ENCODE measurements at regions not wholly inside any gene's neighbourhood (a gene's known extent, or its start where the extent isn't known, plus 50 kb on each side); places are given as distances from the start of the nearest gene placed in this dataset.

GRCh38 chr22:47259990-47260389 lies 497.5 kb downstream of the TBC1D22A start:
- FAIRE-seq: no peak

- FAIRE-seq: no peak
Measured at GRCh38 chr22:47259049-47259448, 496.6 kb downstream of the TBC1D22A start.

DNA sequence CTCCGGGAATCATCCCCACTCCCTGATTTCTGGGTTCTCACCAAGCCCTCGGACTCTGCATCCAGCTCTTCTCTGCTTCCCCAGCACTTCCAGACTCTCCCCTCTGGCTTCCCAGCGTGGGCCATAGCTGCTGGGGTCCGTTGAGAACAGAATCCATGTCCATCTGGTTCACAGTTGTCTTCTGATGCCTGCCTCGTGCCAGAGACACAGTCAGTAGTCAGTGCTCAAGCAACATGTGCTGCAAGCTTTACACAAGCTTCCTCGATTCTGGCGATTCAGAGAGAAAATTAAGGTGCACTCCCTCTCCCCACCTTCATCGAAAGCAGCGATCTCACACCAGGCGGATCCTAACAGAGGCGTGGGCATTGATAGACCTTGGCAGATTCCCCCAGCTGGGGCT lies 495.5 kb downstream of the TBC1D22A start:
- FAIRE-seq: no peak

GRCh38 chr22:47257566-47257965 lies 495.1 kb downstream of the TBC1D22A start:
- no peak for FAIRE-seq

DNA sequence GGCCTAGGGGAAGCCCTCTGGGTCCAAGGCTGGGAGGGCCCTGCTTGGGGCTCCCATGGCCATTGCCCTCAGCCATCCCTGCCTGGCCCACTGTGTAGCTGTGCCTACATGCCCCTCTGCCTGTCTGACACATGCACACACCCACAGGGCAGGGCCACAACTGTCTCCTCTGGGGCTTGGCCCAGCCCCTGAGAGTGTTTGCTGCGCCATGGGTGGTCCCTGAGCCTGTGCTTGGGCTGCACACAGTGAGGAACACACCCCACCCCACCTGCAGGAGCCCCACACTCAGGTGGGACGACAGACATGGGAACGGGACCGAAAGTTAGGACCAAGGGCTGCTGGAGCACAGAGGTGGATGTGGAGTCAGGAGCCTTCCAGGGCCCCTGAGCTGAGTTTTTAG lies 489.5 kb downstream of the TBC1D22A start:
- FAIRE-seq: no peak

- no peak for FAIRE-seq
Measured at GRCh38 chr22:47250995-47251765, 488.7 kb downstream of the TBC1D22A start.

GRCh38 chr22:47249370-47249928 lies 487.0 kb downstream of the TBC1D22A start:
- no peak for FAIRE-seq

DNA sequence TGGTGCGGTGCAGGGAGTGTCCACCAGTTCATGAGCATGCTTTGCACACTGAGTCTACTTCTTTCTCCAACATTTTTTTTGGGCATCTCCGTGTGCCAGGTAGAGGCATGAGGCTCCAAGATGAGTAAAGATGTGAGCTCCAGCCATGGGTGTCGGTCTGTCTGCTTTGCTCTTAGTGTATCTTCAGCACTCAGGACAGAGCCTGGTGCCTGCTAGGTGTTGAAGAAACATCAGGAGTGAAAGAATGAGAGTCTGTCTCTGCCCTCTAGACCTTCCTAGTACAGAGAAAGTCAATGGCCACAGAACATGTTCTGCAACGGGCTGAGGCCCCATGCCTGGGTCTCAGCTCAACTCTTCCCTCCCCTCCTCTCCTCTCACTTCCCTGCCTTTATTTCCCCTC lies 486.5 kb downstream of the TBC1D22A start:
- FAIRE-seq: no peak

DNA sequence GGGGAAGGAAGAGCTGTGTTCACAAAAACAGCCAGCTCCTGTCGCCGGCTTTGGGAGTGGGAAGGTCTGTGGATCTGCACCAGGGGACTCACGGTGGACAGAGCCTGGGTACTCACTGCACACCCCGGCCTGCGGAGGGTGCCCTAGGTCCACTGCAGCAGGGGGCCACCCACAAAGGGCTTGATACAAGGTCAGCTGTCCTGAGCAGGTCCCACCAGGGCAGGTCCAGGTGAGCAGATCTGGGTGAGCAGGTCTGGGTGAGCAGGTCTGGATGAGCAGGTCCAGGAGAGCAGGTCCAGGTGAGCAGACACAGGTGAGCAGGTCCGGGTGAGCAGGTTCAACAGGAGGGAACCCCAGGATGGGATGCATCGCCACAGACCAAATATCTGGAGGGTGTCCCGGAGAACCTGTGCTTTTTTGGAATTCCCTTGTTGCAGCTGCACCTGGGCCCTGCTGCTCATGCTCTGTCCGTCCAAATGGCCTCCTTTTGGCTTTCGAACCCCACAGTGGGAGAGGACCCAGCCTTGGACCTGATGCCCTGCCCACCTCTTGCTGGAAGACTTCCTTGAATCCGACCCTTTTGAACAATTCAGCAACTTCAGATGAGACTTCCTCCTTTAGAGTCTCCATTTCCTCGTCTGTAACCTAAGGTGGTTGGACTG lies 485.3 kb downstream of the TBC1D22A start:
- no peak for FAIRE-seq

DNA sequence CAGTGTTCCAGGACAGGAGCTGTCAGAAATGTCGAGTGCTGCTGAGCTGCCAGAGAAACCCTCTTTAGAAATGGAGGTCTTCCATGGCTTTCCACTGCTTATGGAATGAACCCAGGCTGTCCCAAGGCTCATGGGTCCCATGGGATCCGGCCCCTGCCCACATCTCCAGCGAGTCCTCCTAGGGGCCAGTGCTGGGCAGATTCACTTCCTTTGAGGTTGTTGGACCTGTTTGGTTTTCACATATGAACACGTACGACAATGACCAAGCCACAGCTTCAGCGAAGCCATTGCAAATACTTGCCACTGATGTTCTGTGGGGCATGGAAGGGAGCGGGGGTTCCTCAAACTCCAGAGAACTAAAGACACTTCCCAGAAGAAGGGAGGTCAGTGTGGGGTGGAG lies 483.3 kb downstream of the TBC1D22A start:
- FAIRE-seq: no peak

DNA sequence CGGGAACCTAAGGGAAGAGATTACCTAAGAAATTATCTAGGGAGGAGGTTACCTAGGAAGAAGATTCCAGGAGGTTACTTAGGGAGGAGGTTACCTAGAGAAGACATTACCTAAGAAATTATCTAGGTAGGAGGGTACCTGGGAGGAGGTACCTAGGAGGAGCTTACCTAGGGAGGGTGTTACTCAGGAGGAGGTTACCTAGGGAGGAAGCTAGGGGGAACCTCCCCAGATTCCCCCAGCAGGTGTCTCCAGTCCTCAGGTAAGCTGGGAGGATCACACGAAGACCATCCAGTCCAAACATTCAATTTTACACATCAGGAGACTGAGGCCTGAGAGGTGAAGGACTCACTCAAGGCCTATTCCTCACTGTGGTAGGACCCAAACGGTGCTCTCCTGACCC lies 482.8 kb downstream of the TBC1D22A start:
- no peak for FAIRE-seq

- FAIRE-seq: no peak
Measured at GRCh38 chr22:47240116-47240515, 477.7 kb downstream of the TBC1D22A start.

- FAIRE-seq: no peak
Measured at GRCh38 chr22:47239474-47239860, 477.0 kb downstream of the TBC1D22A start.

DNA sequence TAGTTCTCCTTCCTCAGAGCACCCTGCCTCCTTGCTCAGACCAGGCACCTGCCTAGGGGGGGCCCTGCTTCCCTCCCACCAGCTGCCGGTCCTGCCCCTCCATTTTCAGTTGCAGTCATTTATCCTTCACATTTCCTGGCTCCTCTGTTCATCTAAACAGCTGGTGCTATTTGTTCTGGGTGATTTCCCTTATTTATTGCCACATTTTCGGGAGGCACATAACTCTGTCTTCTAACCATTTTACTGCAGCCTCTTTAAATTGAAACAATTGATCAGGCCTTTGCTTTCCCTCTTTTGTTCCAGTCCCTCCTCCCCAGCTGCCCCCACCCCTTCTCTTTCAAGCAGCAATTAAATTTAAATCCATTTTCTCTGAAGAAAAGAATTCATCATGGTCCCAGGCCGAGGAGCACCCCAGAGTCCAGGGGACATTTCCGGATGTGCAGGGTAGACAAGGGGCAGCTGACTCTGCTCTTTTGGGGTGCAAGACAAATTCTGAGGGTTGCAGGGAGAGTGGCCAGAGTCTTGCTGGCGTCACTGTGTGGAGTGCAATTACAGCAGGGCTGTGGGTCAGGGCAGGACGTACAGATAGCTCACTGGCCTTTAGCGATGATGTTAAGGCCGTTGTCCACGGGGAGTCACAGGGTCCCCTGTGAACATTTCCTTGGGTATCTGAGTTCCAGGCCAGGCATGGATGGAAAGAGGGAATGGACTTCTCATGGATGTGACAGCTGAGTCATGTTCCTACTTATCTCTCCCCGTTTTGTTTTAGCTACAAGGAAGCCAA lies 476.4 kb downstream of the TBC1D22A start:
- no peak for FAIRE-seq

DNA sequence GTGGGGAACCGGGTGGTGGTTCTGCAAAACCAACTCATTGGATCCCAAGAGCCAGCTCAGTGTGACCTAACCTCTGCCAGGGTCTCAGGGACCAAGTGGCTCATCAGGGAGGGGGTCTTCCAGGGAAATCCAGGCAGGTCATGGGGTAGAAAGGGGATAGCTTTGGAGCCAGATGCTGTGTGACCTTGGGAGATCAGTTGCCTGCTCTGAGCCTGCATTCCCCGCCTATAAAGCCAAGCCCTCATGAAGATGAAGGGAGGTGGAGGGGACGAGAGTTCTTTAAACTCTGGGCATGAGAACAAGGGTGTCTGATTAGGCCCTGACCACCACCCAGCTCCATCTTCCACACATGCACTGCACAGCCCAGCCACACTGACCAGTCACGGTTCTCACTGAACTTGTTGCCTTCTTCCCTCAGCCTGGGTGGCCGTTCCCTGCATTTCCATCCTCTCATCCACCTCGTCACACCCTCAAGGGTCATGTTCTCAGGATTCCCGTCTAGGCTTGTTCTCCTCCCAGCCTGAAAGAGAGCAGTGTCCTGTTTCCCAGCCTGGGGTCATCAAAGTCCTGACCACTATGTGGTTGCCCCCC lies 475.5 kb downstream of the TBC1D22A start:
- FAIRE-seq: no peak

GRCh38 chr22:47236718-47237117 lies 474.3 kb downstream of the TBC1D22A start:
- FAIRE-seq: no peak

- no peak for FAIRE-seq
Measured at GRCh38 chr22:47236161-47236560, 473.7 kb downstream of the TBC1D22A start.

DNA sequence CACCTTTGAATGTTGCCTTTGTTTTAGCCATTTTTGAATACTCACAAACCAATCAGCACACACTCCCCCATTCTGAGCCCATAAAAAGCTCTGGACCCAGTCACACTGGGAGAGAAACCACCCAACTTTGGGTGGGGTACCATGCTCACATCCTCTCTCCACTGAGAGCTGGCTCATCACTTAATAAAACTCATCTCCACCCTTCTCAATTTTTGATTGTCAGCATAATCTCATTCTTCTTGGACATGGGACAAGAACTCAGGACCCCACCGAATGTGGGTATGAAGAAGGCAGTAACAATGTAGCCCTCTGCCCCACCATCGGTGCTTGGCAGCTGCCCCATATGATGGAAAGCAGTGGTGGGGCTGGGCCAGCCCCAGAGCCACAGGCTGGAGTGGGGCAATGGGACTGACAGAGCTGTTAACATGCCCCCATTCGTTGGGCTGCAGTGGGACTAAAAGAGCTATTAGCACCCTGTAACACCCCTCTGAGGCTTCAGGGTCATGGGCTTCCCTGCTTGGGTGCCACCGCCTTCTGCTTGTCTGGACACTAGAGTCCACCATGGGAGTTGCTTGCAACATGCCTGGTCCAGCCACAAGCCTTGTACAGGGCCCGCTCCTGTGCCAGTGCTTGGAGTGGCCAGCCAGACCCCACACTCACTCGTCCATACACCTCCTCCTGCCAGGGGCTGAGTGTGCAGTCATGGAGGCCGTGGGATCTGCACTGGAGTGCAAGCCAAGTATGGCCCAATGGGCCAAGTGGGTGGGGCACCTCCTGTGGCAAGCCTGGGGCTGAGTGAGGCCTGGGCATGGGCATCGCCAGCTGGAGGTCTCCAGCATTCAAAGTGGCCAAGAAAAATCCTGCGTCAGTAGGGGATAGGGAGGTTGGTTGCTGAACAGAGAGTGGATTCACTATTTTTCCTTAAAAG lies 471.1 kb downstream of the TBC1D22A start:
- FAIRE-seq: no peak

DNA sequence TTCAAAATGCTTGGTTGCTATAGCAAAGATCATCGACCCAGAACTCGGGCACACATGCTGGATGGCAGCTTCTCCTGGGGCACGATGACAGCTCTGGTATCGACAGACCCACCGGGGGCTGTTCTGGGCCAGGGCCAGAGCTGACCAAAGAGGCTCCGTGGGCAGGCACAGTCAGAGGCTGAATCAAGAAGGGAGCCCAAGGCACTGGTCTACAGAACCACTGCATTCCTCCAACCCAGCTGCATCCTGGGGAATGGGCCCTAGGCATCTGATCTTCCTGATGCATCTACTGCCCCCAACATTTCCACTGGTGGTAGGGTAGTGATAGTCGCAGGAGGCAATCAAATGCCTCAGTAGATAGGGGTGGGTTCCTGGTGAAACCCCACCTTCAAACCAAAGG lies 470.3 kb downstream of the TBC1D22A start:
- no peak for FAIRE-seq

DNA sequence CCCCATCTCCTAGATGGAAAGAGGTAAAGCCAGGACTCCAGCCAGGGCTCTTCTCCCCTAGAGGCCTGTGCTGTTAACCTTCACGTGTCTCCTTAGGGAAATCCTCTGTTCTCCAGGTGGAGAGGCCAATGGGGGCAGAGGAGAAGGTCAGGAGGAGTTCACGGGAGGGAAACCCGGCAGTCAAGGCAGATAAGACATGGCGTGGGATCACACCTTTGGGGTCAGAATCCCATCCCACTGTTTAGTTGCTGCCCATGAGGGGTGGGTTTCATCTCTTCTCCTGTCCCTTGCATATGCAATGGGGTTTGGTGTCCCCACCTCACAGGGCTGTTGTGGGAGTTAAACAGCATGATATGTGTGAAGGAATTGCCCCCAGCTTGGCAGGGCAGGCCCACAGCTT lies 469.7 kb downstream of the TBC1D22A start:
- FAIRE-seq: no peak

DNA sequence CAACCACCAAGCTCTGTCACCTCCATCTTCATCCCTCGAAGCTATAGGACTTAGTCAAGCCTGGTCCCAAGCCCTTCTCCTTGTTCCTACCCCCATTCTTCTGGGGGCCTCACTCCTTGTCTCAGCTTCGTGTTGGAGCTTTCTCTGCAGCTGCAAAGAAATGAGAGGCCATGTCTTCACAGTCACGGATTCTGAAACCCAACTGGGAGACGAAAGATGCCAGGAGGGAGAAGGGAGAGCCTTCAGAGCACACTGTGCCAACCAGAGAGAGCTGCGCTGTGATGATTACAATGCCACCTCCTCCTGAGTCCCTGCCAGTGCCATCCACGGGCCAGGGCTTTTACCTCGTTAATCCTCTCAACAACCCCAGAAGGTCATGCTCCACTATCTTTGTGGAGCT lies 469.3 kb downstream of the TBC1D22A start:
- no peak for FAIRE-seq

DNA sequence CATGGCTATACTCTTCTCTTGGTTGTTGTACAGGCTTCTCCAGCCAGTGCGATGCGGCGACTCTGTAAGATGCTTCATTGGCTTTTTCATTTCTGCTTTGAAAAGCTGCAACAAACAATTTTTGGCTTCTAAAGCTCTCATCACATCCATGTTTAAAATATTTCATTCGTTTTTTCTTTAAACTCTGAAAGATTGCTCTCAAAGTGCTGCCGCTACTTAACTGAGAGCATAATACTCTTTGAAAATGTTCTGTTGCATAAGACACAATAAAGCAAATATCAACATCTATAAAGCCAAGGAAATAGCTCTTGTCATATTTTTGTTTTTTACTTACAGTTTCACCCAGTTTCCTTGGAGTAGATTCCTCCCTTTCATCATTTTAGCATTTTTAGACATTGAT lies 468.3 kb downstream of the TBC1D22A start:
- no peak for FAIRE-seq
